K562 (cell line): ENCODE measurements at regions not wholly inside any gene's neighbourhood (a gene's known extent, or its start where the extent isn't known, plus 50 kb on each side); places are given as distances from the start of the nearest gene placed in this dataset.

Experiments used
- ILK ChIP-seq: fragments of 450-650 bp; IDR thresholded peaks from 2 replicates; pipeline ENCODE4 v1.6.1; 2016; ENCODE audit warnings: missing genetic modification characterization, low read depth, mild to moderate bottlenecking, missing compliant biosample characterization, moderate library complexity, borderline replicate concordance
- MECOM ChIP-seq: fragments of 250-450 bp; sonication (Bioruptor Pico); IDR thresholded peaks from 2 replicates; pipeline ENCODE4 v1.8.0; 2022; ENCODE audit warnings: inconsistent platforms
- MEF2D ChIP-seq: conservative IDR thresholded peaks from 2 replicates; pipeline ENCODE4 v1.6.1; 2016; ENCODE audit warnings: low read depth, missing genetic modification characterization, missing compliant biosample characterization
- TSHZ1 ChIP-seq: fragments of 250-450 bp; sonication (Bioruptor Pico); IDR thresholded peaks from 2 replicates; pipeline ENCODE4 v1.4.0; 2020; ENCODE audit warnings: mild to moderate bottlenecking, moderate library complexity
- ZNF584 ChIP-seq: fragments of 200-800 bp; sonication (Bioruptor generic); IDR thresholded peaks from 2 replicates; pipeline ENCODE4 v1.6.1; 2016; ENCODE audit warnings: low read depth, mild to moderate bottlenecking, missing genetic modification characterization, missing compliant biosample characterization
- ZNF639 ChIP-seq, 2 experiments: fragments of 200-800 bp in 1 of 2; sonication (Bioruptor generic) in 1 of 2; sonication (generic) in 1 of 2; formaldehyde crosslinking in 1 of 2; IDR thresholded peaks in 1 of 2; conservative IDR thresholded peaks in 1 of 2; 2 replicates each; pipeline versions ENCODE4 v1.5.0 to v1.6.1; 2016 to 2020; ENCODE audit warnings: missing compliant biosample characterization in 1 of 2, missing genetic modification characterization in 1 of 2, missing genetic modification reagents in 1 of 2

DNA sequence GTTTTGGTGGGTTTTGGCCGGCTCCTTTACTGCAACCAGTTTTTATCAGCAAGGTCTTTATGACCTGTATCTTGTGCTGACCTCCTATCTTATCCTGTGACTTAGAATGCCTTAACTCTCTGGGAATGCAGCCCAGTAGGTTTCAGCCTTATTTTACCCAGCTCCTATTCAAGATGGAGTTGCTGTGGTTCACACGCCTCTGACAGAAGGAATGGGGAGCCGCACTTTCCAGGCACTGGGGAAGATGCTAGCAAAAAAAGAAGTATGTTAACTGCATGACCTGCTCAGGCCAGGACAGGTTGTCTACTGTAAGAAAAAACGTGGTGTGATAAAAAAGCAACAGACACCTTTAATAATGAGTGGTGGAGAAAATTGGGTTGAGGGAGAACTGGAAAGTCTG is 112.2 kb upstream of the OR9Q1 start (continued):
- TF ChIP-seq TSHZ1 (CRISPR knock-in tag) (peak; percentile 71), MEF2D (peak; percentile 90), ZNF639 (CRISPR knock-in tag; conservative IDR thresholded peaks at IDR 0.05 in 1 of 2, IDR thresholded peaks at IDR 0.05 in 1 of 2) (peak in 1 of 2 experiments; percentile 82; a peak in 2 of 4 replicates), ILK (tag) (peak; percentile 65; the same call in 1 of the 2 replicates), ZNF584 (CRISPR knock-in tag) (peak; percentile 50; the same call in 1 of the 2 replicates), MECOM (CRISPR knock-in tag) (peak; percentile 89)
- TF ChIP-seq, all 486 proteins: peak for 74; not testable (repeated sequence) for 412
